ENCODE measurements at regions not wholly inside any gene's neighbourhood (a gene's known extent, or its start where the extent isn't known, plus 50 kb on each side); places are given as distances from the start of the nearest gene placed in this dataset.

DNA sequence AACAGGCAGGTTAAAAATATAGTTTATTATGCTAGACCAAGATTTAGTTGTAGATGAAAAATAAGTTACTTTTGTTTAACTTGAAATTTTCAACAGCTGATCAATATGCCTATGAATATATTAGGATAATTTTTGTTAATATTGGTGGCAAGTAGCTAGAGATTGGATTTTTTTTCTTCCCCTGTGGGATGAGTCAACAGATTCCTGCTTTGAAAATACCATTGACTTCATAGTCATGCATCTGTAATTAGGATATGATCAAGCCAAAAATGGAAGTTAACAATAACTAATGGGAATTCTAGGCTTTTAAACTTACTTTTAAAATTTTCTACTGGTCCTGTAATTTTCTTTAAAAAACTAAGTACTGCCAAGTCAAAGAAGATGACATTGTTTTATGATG lies 211.7 kb downstream of the ZIC1 start:
- H3K4me1 ChIP-seq = peaks cover 0 to 7% (median 0%) of the 10 kb centered on the region in 4 donors
- TF ChIP-seq EP300 (IDR thresholded peaks at IDR 0.05) (no peak), POLR2A (IDR thresholded peaks at IDR 0.05) (no peak)
- TF ChIP-seq, protein P1, sequence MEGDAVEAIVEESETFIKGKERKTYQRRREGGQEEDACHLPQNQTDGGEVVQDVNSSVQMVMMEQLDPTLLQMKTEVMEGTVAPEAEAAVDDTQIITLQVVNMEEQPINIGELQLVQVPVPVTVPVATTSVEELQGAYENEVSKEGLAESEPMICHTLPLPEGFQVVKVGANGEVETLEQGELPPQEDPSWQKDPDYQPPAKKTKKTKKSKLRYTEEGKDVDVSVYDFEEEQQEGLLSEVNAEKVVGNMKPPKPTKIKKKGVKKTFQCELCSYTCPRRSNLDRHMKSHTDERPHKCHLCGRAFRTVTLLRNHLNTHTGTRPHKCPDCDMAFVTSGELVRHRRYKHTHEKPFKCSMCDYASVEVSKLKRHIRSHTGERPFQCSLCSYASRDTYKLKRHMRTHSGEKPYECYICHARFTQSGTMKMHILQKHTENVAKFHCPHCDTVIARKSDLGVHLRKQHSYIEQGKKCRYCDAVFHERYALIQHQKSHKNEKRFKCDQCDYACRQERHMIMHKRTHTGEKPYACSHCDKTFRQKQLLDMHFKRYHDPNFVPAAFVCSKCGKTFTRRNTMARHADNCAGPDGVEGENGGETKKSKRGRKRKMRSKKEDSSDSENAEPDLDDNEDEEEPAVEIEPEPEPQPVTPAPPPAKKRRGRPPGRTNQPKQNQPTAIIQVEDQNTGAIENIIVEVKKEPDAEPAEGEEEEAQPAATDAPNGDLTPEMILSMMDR (IDR thresholded peaks at IDR 0.05) = no peak
- H3K27me3 ChIP-seq = no peaks in the 10 kb centered on the region
- H3K9me3 ChIP-seq = no peaks in the 10 kb centered on the region
- H3K36me3 ChIP-seq = no peaks in the 10 kb centered on the region
- no peak overlapping the region for H3K4me3 ChIP-seq
- H3K27ac ChIP-seq = no peak overlapping the region
- DNase-seq (ENCODE audit: low spot score in 2 of 2) = no peak

DNA sequence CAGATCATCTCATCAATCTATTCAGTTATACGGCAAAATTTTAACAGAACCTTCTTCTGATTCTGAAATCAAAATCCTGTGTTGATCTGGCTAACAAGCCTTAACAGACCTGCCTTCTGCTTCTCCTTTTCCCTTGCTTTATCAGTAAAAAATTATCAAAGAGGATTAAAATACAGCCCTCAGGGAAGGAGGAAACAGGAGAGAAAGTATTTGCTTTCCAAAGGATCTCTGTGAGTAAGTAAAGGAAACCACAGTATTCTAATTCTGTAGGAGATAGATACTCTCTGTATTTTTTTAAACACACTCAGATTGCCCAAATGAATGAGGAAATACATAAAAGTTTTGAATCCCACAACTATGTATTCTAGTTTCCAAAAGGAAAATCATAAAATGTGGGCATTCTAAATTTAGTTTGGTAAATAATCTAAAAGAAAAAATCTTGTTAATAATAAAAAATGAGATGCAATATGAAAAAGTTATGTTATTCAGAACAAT lies 221.8 kb downstream of the ZIC1 start:
- WGBS, 2 donors = 86 to 90% methylated on average over 1 of the region's 1 CpG
- H3K4me1 ChIP-seq = no peaks in the 10 kb centered on the region
- H3K4me3 ChIP-seq = no peak overlapping the region
- no peaks in the 10 kb centered on the region for H3K36me3 ChIP-seq
- H3K27me3 ChIP-seq = no peaks in the 10 kb centered on the region
- peaks cover 0 to 16% (median 1%) of the 10 kb centered on the region in 4 donors for H3K9me3 ChIP-seq
- no peak overlapping the region for H3K27ac ChIP-seq
- no peak for DNase-seq (ENCODE audit: low spot score in 2 of 2)
- TF ChIP-seq EP300 (IDR thresholded peaks at IDR 0.05) (no peak), POLR2A (IDR thresholded peaks at IDR 0.05) (no peak)
- TF ChIP-seq, protein P1 (IDR thresholded peaks at IDR 0.05) = no peak

DNA sequence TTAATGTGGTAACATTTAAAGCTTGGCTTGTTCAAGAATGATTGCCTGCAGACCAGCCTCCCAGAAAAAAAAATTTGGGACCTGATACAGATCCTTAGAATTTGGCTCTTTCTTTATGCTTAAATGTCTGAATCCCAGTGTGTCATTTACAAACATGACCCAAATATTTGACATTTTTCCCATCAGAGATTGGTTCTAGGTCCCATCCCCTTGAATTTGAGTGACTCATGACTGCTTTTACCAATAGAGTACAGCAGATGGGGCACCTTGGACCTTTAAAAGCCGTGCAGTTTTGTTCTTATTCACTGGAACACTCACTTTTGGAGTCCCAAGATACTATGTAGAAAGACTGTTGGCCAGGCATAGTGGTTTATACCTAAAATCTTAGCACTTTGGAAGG lies 231.6 kb downstream of the ZIC1 start:
- H3K4me3 ChIP-seq = no peak overlapping the region
- H3K27me3 ChIP-seq = no peaks in the 10 kb centered on the region
- DNase-seq (ENCODE audit: low spot score in 2 of 2) = no peak
- WGBS, 2 donors = 76 to 85% methylated on average over 1 of the region's 1 CpG
- peaks cover 0 to 16% (median 5%) of the 10 kb centered on the region in 4 donors for H3K9me3 ChIP-seq
- H3K27ac ChIP-seq = no peak overlapping the region
- no peaks in the 10 kb centered on the region for H3K36me3 ChIP-seq
- TF ChIP-seq, protein P1 (IDR thresholded peaks at IDR 0.05) = no peak
- TF ChIP-seq EP300 (IDR thresholded peaks at IDR 0.05) (no peak), POLR2A (IDR thresholded peaks at IDR 0.05) (no peak)
- H3K4me1 ChIP-seq = no peaks in the 10 kb centered on the region

DNA sequence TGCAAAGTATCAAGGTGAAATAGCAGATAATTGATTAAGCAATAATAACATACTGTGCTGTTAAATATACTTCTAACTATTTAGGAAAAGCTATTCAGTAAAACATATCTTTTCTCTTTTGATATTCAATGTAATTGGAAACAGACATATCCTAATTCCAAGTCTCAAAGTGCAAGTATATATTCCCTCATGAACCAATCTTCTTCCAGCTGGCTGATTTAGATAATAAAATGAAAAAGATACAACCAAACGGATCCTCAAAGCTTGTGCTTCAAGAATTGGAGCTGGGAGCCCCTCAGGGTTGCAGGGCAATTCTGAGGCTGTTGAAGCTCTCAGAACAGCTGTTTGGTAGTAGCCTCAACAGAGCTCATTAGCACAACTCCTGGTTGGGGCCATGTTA lies 236.6 kb downstream of the ZIC1 start:
- no peaks in the 10 kb centered on the region for H3K27me3 ChIP-seq
- no peak overlapping the region for H3K4me3 ChIP-seq
- TF ChIP-seq, protein P1 (IDR thresholded peaks at IDR 0.05) = no peak
- TF ChIP-seq EP300 (IDR thresholded peaks at IDR 0.05) (no peak), POLR2A (IDR thresholded peaks at IDR 0.05) (no peak)

DNA sequence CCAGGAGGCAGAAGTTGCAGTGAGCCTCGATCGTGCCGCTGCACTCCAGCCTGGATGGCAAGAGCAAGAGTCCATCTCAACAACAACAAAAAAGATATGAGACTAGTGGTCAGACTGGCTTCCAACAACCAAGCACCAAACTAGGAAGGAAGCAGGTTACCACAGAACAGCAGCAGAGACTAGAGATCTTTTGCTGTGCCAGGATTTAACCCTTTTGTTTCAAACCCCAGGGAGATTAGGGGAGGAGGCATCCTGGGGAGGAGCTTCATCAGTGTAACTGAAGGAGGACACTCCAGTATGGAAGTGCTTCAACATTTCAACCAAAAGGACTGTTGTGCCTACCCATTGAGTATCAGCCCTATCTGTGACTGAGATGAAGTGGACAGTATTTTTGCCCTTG lies 240.3 kb downstream of the ZIC1 start:
- Histone ChIP-seq H3K27me3 (no peaks in the 10 kb centered on the region), H3K9me3 (no peaks in the 10 kb centered on the region), H3K4me3 (no peak overlapping the region), H3K27ac (no peak overlapping the region), H3K36me3 (no peaks in the 10 kb centered on the region), H3K4me1 (peaks cover 0 to 3% (median 0%) of the 10 kb centered on the region in 4 donors)
- TF ChIP-seq, protein P1 (IDR thresholded peaks at IDR 0.05) = no peak
- no peak for TF ChIP-seq POLR2A (IDR thresholded peaks at IDR 0.05)
- no peak for TF ChIP-seq EP300 (IDR thresholded peaks at IDR 0.05)
- no peak for DNase-seq (ENCODE audit: low spot score in 2 of 2)
- WGBS, 2 donors = 96 to 100% methylated on average over 3 of the region's 3 CpGs

More for the DNA sequence above, 236.6 kb downstream of the ZIC1 start:
- Histone ChIP-seq H3K4me1 (no peaks in the 10 kb centered on the region), H3K9me3 (no peaks in the 10 kb centered on the region), H3K27ac (no peak overlapping the region), H3K36me3 (no peaks in the 10 kb centered on the region)
- WGBS, 2 donors = 52 to 53% methylated on average over 1 of the region's 1 CpG
- no peak for DNase-seq (ENCODE audit: low spot score in 2 of 2)
